CD14-positive monocyte (primary cell): ENCODE measurements at regions not wholly inside any gene's neighbourhood (a gene's known extent, or its start where the extent isn't known, plus 50 kb on each side); places are given as distances from the start of the nearest gene placed in this dataset.

Source experiments
- DNase-seq, 3 donors: peaks; one replicate each; pipeline ENCODE4 v3.0.0-alpha.2; 2011 to 2022
- H2AFZ ChIP-seq: 2 replicates; pipeline ENCODE4 v1.6.0; 2012; ENCODE audit warnings: mild to moderate bottlenecking, low read depth, low read length, inconsistent platforms; ENCODE audit not compliant: insufficient read depth, poor library complexity, severe bottlenecking
- H3K27ac ChIP-seq, 2 donors: 1 replicate in 1 of 2; 2 replicates in 1 of 2; pipeline ENCODE4 v1.5.1; 2012 to 2013; ENCODE audit warnings: low read length in 2 of 2, control low read depth in 1 of 2, inconsistent platforms in 1 of 2, low read depth in 1 of 2, mild to moderate bottlenecking in 1 of 2
- H3K27me3 ChIP-seq, 2 donors: one replicate each; pipeline versions ENCODE4 v1.6.0 to v1.6.1; 2011 to 2013; ENCODE audit warnings: low read length in 2 of 2; ENCODE audit not compliant: control insufficient read depth in 2 of 2, insufficient read depth in 2 of 2
- H3K36me3 ChIP-seq, 2 donors: replicated peaks in 1 of 2; 1 replicate in 1 of 2; 2 replicates in 1 of 2; pipeline versions ENCODE4 v1.5.1 to v1.6.1; 2012 to 2013; ENCODE audit warnings: low read length in 2 of 2, control low read depth in 1 of 2, inconsistent platforms in 1 of 2, mild to moderate bottlenecking in 1 of 2; ENCODE audit not compliant: insufficient read depth in 2 of 2, control insufficient read depth in 1 of 2
- H3K4me1 ChIP-seq, 2 donors: 1 replicate in 1 of 2; 2 replicates in 1 of 2; pipeline versions ENCODE4 v1.5.1 to v1.6.1; 2012 to 2013; ENCODE audit warnings: low read length in 2 of 2, control low read depth in 1 of 2, inconsistent platforms in 1 of 2, mild to moderate bottlenecking in 1 of 2, moderate library complexity in 1 of 2; ENCODE audit not compliant: insufficient read depth in 2 of 2, control insufficient read depth in 1 of 2
- H3K4me2 ChIP-seq: replicated peaks from 2 replicates; pipeline ENCODE3; 2012; ENCODE audit warnings: low read length, moderate library complexity, mild to moderate bottlenecking; ENCODE audit not compliant: poor library complexity, severe bottlenecking; ENCODE audit errors: extremely low read depth
- H3K4me3 ChIP-seq, 3 experiments: fragments of 200-600 bp in 1 of 3; sonication (generic) in 1 of 3; replicated peaks in 1 of 3; 1 replicate in 2 of 3; 2 replicates in 1 of 3; pipeline ENCODE4 v1.5.1; 2011 to 2013; ENCODE audit warnings: low read length in 3 of 3, mild to moderate bottlenecking in 3 of 3, control low read depth in 2 of 3, low read depth in 2 of 3, inconsistent platforms in 1 of 3, moderate library complexity in 1 of 3
- H3K79me2 ChIP-seq: 2 replicates; pipeline ENCODE4 v1.6.0; 2012; ENCODE audit warnings: mild to moderate bottlenecking, control low read depth, inconsistent platforms, low read length, moderate library complexity; ENCODE audit not compliant: insufficient read depth
- H3K9ac ChIP-seq: 2 replicates; pipeline ENCODE4 v1.6.0; 2017; ENCODE audit warnings: low read length, mild to moderate bottlenecking; ENCODE audit not compliant: insufficient read depth, poor library complexity, severe bottlenecking
- H3K9me3 ChIP-seq, 2 donors: replicated peaks in 1 of 2; 1 replicate in 1 of 2; 2 replicates in 1 of 2; pipeline versions ENCODE4 v1.5.1 to v1.6.1; 2012 to 2013; ENCODE audit warnings: low read length in 2 of 2, control low read depth in 1 of 2; ENCODE audit not compliant: control insufficient read depth in 1 of 2, insufficient read depth in 1 of 2
- H4K20me1 ChIP-seq: 2 replicates; pipeline ENCODE4 v1.6.0; 2012; ENCODE audit warnings: mild to moderate bottlenecking, low read length, control low read depth, moderate library complexity; ENCODE audit not compliant: insufficient read depth
- H3K27ac Mint-ChIP-seq, 7 donors: one replicate each; pipeline ENCODE4 v1.8.0; 2020; ENCODE audit warnings: mild to moderate bottlenecking in 7 of 7, mixed read lengths in 7 of 7, moderate library complexity in 6 of 7, inconsistent platforms in 2 of 7
- H3K27me3 Mint-ChIP-seq, 3 donors: one replicate each; pipeline ENCODE4 v1.8.0; 2021 to 2022; ENCODE audit warnings: low read depth in 3 of 3, mild to moderate bottlenecking in 3 of 3, mixed read lengths in 3 of 3, moderate library complexity in 3 of 3, inconsistent platforms in 1 of 3
- H3K36me3 Mint-ChIP-seq, 2 donors: one replicate each; pipeline ENCODE4 v1.8.0; 2020; ENCODE audit warnings: mixed read lengths in 2 of 2, inconsistent platforms in 1 of 2, mild to moderate bottlenecking in 1 of 2
- H3K4me1 Mint-ChIP-seq: one replicate; pipeline ENCODE4 v1.8.0; 2020; ENCODE audit warnings: mild to moderate bottlenecking, mixed read lengths
- H3K4me3 Mint-ChIP-seq, 2 donors: one replicate each; pipeline ENCODE4 v1.8.0; 2020; ENCODE audit warnings: mild to moderate bottlenecking in 2 of 2, mixed read lengths in 2 of 2, moderate library complexity in 1 of 2
- H3K9me3 Mint-ChIP-seq, 7 donors: one replicate each; pipeline ENCODE4 v1.8.0; 2020 to 2022; ENCODE audit warnings: mixed read lengths in 7 of 7, mild to moderate bottlenecking in 6 of 7, moderate library complexity in 6 of 7, inconsistent platforms in 2 of 7
- CTCF ChIP-seq: fragments of 200-600 bp; IDR thresholded peaks from one replicate; pipeline ENCODE4 v1.8.0; 2022; ENCODE audit warnings: antibody characterized with exemption, mild to moderate bottlenecking
- WGBS: methylation state at CpG from one replicate; pipeline ENCODE4 v1.1.5; 2013; ENCODE audit warnings: missing lambda C conversion rate; ENCODE audit not compliant: insufficient coverage; 5-methylcytosine and 5-hydroxymethylcytosine counted together
- intact Hi-C, 2 donors: fragments of 100-400 bp; cut with micrococcal nuclease; formaldehyde crosslinking; loops; one replicate each; pipeline versions ENCODE4 v1.15.0 to v1.15.1; 2023

- no peak overlapping the region for H3K4me3 Mint-ChIP-seq
- WGBS: 94% methylated on average over 8 of the region's 23 CpGs
- peak overlapping the region in 1 of 7 donors; percentile 46 for H3K27ac Mint-ChIP-seq
These were observed 197.6 kb downstream of the BCOR start for GRCh38 chrX:39899856-39900776.

GRCh38 chrX:39900777-39901170, 197.0 kb downstream of the BCOR start:
- intact Hi-C loops: no loop called here
- peaks cover 1 to 8% (median 2%) of the 10 kb centered on the region in 3 donors for H3K27me3 Mint-ChIP-seq
- TF ChIP-seq CTCF: no peak
- Histone ChIP-seq H3K9me3 (no peaks in the 10 kb centered on the region), H3K4me2 (no peak overlapping the region), H3K36me3 (no peaks in the 10 kb centered on the region), H3K9ac (no peak overlapping the region), H3K27ac (no peak overlapping the region), H2AFZ (no peak overlapping the region), H3K4me3 (no peak overlapping the region), H3K4me1 (peaks cover 9 to 19% of the 10 kb centered on the region in 2 donors), H3K27me3 (no peaks in the 10 kb centered on the region), H4K20me1 (no peaks in the 10 kb centered on the region), H3K79me2 (no peaks in the 10 kb centered on the region)
- WGBS: 74% methylated on average over 8 of the region's 11 CpGs
- peaks cover 0 to 3% (median 0%) of the 10 kb centered on the region in 7 donors for H3K9me3 Mint-ChIP-seq
- H3K27ac Mint-ChIP-seq: peak overlapping the region in 1 of 7 donors; percentile 46
- H3K4me1 Mint-ChIP-seq: peaks cover 25% of the 10 kb centered on the region
- H3K36me3 Mint-ChIP-seq: no peaks in the 10 kb centered on the region
- H3K4me3 Mint-ChIP-seq: no peak overlapping the region
- no peak for DNase-seq

More at GRCh38 chrX:39899856-39900776, 197.6 kb downstream of the BCOR start:
- intact Hi-C loops: no loop called here
- Histone ChIP-seq H3K9ac (no peak overlapping the region), H3K27ac (no peak overlapping the region), H2AFZ (no peak overlapping the region), H3K4me2 (no peak overlapping the region), H3K27me3 (no peaks in the 10 kb centered on the region), H3K4me1 (peaks cover 5 to 14% of the 10 kb centered on the region in 2 donors), H4K20me1 (no peaks in the 10 kb centered on the region), H3K9me3 (no peaks in the 10 kb centered on the region), H3K36me3 (no peaks in the 10 kb centered on the region), H3K4me3 (no peak overlapping the region), H3K79me2 (no peaks in the 10 kb centered on the region)
- Mint-ChIP-seq H3K27me3 (peaks cover 1 to 6% (median 2%) of the 10 kb centered on the region in 3 donors), H3K4me1 (peaks cover 22% of the 10 kb centered on the region), H3K36me3 (no peaks in the 10 kb centered on the region), H3K9me3 (peaks cover 0 to 3% (median 0%) of the 10 kb centered on the region in 7 donors)
- DNase-seq: no peak
- no peak for TF ChIP-seq CTCF
